Neural crest cell (in vitro differentiated cells): ENCODE measurements at regions not wholly inside any gene's neighbourhood (a gene's known extent, or its start where the extent isn't known, plus 50 kb on each side); places are given as distances from the start of the nearest gene placed in this dataset.

Source experiments
- DNase-seq: peaks from one replicate; pipeline ENCODE4 v3.0.0; 2021; ENCODE audit warnings: low read depth, mixed read lengths, low spot score
- H3K27ac Mint-ChIP-seq: one replicate; pipeline ENCODE4 v1.8.0; 2021; ENCODE audit warnings: mild to moderate bottlenecking, mixed read lengths; ENCODE audit not compliant: unreplicated experiment
- H3K27me3 Mint-ChIP-seq: 2 replicates; pipeline ENCODE4 v1.8.0; 2021; ENCODE audit warnings: low read depth, mild to moderate bottlenecking, mixed read lengths
- H3K36me3 Mint-ChIP-seq: 2 replicates; pipeline ENCODE4 v1.8.0; 2021; ENCODE audit warnings: low read depth, mild to moderate bottlenecking, mixed read lengths
- H3K4me1 Mint-ChIP-seq: 2 replicates; pipeline ENCODE4 v1.8.0; 2021; ENCODE audit warnings: mixed read lengths
- H3K4me3 Mint-ChIP-seq: one replicate; pipeline ENCODE4 v1.8.0; 2021; ENCODE audit warnings: mild to moderate bottlenecking, mixed read lengths
- H3K9me3 Mint-ChIP-seq: 2 replicates; pipeline ENCODE4 v1.8.0; 2021; ENCODE audit warnings: mixed read lengths
- TF ChIP-seq, protein P1 (sequence below): fragments of 200-600 bp; sonication (generic); conservative IDR thresholded peaks from 2 replicates; pipeline ENCODE4 v1.5.0; 2021; ENCODE audit warnings: antibody characterized with exemption, mild to moderate bottlenecking

DNA sequence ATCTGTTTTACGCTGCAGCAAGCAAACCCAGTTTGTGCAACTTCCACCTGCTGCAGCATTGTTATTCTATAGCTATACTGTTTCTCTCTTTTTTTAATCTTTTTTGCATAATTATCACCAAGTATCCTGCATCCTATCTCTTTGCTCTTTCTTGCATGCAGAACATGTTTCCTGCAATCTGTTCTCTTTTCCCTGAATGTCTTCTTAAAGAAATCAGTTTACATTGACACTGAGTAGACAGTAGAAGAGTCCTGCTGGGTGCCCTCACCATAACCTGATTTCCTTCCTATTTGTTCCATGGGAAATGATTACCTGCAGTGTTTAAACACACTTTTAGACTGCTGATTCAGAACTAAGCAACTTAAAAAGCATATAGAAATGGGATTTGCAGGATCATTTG, 964.7 kb downstream of the PCDH19 start:
- Mint-ChIP-seq H3K27me3 (no peaks in the 10 kb centered on the region), H3K36me3 (no peaks in the 10 kb centered on the region), H3K27ac (no peak overlapping the region), H3K9me3 (no peaks in the 10 kb centered on the region), H3K4me1 (no peaks in the 10 kb centered on the region), H3K4me3 (no peak overlapping the region)
- TF ChIP-seq, protein P1, sequence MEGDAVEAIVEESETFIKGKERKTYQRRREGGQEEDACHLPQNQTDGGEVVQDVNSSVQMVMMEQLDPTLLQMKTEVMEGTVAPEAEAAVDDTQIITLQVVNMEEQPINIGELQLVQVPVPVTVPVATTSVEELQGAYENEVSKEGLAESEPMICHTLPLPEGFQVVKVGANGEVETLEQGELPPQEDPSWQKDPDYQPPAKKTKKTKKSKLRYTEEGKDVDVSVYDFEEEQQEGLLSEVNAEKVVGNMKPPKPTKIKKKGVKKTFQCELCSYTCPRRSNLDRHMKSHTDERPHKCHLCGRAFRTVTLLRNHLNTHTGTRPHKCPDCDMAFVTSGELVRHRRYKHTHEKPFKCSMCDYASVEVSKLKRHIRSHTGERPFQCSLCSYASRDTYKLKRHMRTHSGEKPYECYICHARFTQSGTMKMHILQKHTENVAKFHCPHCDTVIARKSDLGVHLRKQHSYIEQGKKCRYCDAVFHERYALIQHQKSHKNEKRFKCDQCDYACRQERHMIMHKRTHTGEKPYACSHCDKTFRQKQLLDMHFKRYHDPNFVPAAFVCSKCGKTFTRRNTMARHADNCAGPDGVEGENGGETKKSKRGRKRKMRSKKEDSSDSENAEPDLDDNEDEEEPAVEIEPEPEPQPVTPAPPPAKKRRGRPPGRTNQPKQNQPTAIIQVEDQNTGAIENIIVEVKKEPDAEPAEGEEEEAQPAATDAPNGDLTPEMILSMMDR: no peak
- DNase-seq: no peak

DNA sequence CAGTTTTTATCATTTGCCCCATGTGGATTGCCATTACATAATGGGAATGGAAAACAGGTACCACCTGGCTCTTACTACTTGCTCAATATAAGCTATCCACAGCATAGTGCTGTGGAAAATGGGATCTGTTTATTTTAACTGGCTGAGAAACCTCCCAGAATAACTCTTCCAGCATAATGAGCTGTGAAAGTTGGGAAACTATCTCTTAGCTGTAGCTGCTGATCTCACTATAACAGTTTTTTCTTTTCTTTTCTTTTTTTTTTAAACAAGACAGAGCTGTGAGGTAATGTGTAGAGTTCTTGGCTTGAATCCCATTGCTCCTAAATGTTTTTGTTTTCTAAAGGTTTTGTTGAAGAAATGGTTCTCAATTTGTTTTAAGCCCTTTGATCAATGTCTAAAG, 988.3 kb downstream of the PCDH19 start:
- Mint-ChIP-seq H3K4me3 (no peak overlapping the region), H3K27me3 (no peaks in the 10 kb centered on the region), H3K4me1 (no peaks in the 10 kb centered on the region), H3K27ac (no peak overlapping the region), H3K36me3 (no peaks in the 10 kb centered on the region), H3K9me3 (peaks cover 5% of the 10 kb centered on the region)
- TF ChIP-seq, protein P1: no peak
- no peak for DNase-seq

DNA sequence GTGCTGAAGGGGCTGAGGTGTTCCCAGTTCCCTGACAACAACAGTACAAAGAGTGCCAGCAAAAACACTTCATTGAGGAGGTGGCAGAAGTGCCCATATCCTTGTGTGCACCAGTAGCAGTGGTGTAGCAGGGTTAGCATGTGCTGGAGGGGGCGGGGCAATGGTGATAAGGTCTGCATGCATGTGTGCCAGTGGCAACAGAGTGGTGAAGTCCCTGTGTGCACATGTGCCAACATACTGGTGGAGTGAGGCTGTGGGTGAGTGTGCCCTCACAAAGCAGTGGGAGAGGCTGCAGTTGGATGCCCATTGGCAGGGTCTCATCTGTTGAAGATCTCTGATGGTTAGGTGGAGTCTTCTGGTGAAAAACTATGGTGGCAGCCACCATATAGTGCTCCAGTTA, 994.6 kb downstream of the PCDH19 start:
- H3K27ac Mint-ChIP-seq: no peak overlapping the region
- H3K4me3 Mint-ChIP-seq: no peak overlapping the region
- peaks cover 3% of the 10 kb centered on the region for H3K9me3 Mint-ChIP-seq
- no peaks in the 10 kb centered on the region for H3K4me1 Mint-ChIP-seq
- no peaks in the 10 kb centered on the region for H3K36me3 Mint-ChIP-seq
- DNase-seq: no peak
- TF ChIP-seq, protein P1: no peak
- H3K27me3 Mint-ChIP-seq: no peaks in the 10 kb centered on the region

GRCh38 chrX:99413317-99413716, 996.8 kb downstream of the PCDH19 start:
- Mint-ChIP-seq H3K4me1 (no peaks in the 10 kb centered on the region), H3K4me3 (no peak overlapping the region), H3K27me3 (no peaks in the 10 kb centered on the region), H3K36me3 (no peaks in the 10 kb centered on the region), H3K27ac (no peak overlapping the region), H3K9me3 (peaks cover 3% of the 10 kb centered on the region)
- TF ChIP-seq, protein P1: no peak
- no peak for DNase-seq

DNA sequence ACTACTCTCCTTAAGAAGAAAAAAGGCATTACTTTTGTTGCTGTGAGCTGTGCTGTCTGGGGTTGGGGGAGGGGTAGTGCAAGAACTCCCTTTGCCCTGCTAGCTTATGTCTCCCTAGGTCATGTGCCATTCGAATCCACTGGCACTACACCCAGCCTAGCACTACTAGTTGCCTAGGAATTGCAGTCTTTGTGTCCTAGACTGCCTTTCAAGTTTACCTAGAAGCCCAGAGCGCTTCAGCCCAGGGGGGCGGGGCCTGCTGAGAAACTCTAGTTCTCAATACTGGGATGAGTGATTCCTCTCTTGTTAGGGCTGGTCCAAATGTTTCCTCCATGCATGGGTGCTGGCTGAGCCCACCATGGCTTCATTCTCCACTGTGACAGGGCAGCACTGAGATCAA, 1011.5 kb downstream of the PCDH19 start:
- H3K4me1 Mint-ChIP-seq: peaks cover 6% of the 10 kb centered on the region
- no peak overlapping the region for H3K4me3 Mint-ChIP-seq
- TF ChIP-seq, protein P1: no peak
- H3K27ac Mint-ChIP-seq: no peak overlapping the region
- no peaks in the 10 kb centered on the region for H3K27me3 Mint-ChIP-seq
- no peaks in the 10 kb centered on the region for H3K9me3 Mint-ChIP-seq
- no peaks in the 10 kb centered on the region for H3K36me3 Mint-ChIP-seq
- no peak for DNase-seq

- Mint-ChIP-seq H3K4me3 (no peak overlapping the region), H3K9me3 (no peaks in the 10 kb centered on the region), H3K27me3 (no peaks in the 10 kb centered on the region), H3K27ac (no peak overlapping the region), H3K4me1 (peaks cover 6% of the 10 kb centered on the region), H3K36me3 (no peaks in the 10 kb centered on the region)
- TF ChIP-seq, protein P1: no peak
- no peak for DNase-seq
These were observed 1012.2 kb downstream of the PCDH19 start for GRCh38 chrX:99397879-99398278.
